Testis (tissue), 2 donors: ENCODE measurements at regions not wholly inside any gene's neighbourhood (a gene's known extent, or its start where the extent isn't known, plus 50 kb on each side); places are given as distances from the start of the nearest gene placed in this dataset.

Experiments used
- CTCF ChIP-seq, 3 experiments: fragments of 450-650 bp in 2 of 3; fragments of 200-600 bp in 1 of 3; sonication (generic) in 1 of 3; IDR thresholded peaks; one replicate each; pipeline ENCODE4 v1.5.1; 2016 to 2019; ENCODE audit warnings: antibody characterized with exemption in 3 of 3, mild to moderate bottlenecking in 2 of 3, moderate library complexity in 1 of 3
- POLR2A ChIP-seq: fragments of 450-650 bp; IDR thresholded peaks from one replicate; pipeline ENCODE4 v1.6.1; 2017; ENCODE audit warnings: antibody characterized with exemption, mild to moderate bottlenecking, moderate library complexity

GRCh38 chr9:80127920-80128319 is 556.2 kb downstream of the TLE4 start:
- no peak for TF ChIP-seq CTCF (IDR thresholded peaks at IDR 0.05)
- TF ChIP-seq POLR2A = no peak
